H1 (cell line): ENCODE measurements at regions not wholly inside any gene's neighbourhood (a gene's known extent, or its start where the extent isn't known, plus 50 kb on each side); places are given as distances from the start of the nearest gene placed in this dataset.

Experiments used
- CTCF ChIA-PET: fragments of 300-600 bp; sonication (Branson Sonifier 250); formaldehyde crosslinking; loops from one replicate; lab custom pipeline; 2021; ENCODE audit not compliant: partially characterized antibody; lab: Charles Lee
- POLR2A ChIA-PET: fragments of 300-600 bp; sonication (Branson Sonifier 250); formaldehyde crosslinking; loops from one replicate; lab custom pipeline; 2021; ENCODE audit warnings: inconsistent platforms; ENCODE audit not compliant: partially characterized antibody; lab: Charles Lee
- DNase-seq, 2 experiments: peaks; one replicate each; pipeline versions ENCODE4 v3.0.0 to v3.0.0-alpha.2; 2010 to 2022; ENCODE audit warnings: low spot score in 2 of 2, low read depth in 1 of 2, mixed read lengths in 1 of 2
- FAIRE-seq: peaks from 2 replicates; lab custom pipeline; 2011; peaks lifted over from hg19 to GRCh38; lab: Jason Lieb, UNC
- H2AFZ ChIP-seq: 2 replicates; pipeline ENCODE4 v1.8.1; 2012; ENCODE audit warnings: low read length, inconsistent platforms
- H2AK5ac ChIP-seq: 2 replicates; pipeline ENCODE4 v1.6.1; 2013; ENCODE audit warnings: low read depth, low read length
- H2BK120ac ChIP-seq: replicated peaks from 2 replicates; pipeline ENCODE3; 2013; ENCODE audit warnings: low read depth, low read length, inconsistent platforms
- H2BK12ac ChIP-seq: 2 replicates; pipeline ENCODE4 v1.6.1; 2013; ENCODE audit warnings: low read depth, low read length
- H2BK15ac ChIP-seq: 2 replicates; pipeline ENCODE4 v1.6.1; 2013; ENCODE audit warnings: low read length
- H2BK20ac ChIP-seq: 2 replicates; pipeline ENCODE4 v1.6.1; 2013; ENCODE audit warnings: low read length
- H2BK5ac ChIP-seq: 2 replicates; pipeline ENCODE4 v1.6.1; 2013; ENCODE audit warnings: low read depth, low read length
- H3K14ac ChIP-seq: 2 replicates; pipeline ENCODE4 v1.6.1; 2013; ENCODE audit warnings: inconsistent platforms; ENCODE audit not compliant: insufficient read length
- H3K18ac ChIP-seq: 2 replicates; pipeline ENCODE4 v1.6.1; 2013; ENCODE audit warnings: low read length; ENCODE audit errors: extremely low read depth
- H3K23ac ChIP-seq: 2 replicates; pipeline ENCODE4 v1.6.1; 2013; ENCODE audit warnings: inconsistent platforms; ENCODE audit not compliant: insufficient read length
- H3K23me2 ChIP-seq: 2 replicates; pipeline ENCODE4 v1.6.1; 2013; ENCODE audit warnings: low read depth, low read length
- H3K27ac ChIP-seq: 2 replicates; pipeline ENCODE4 v1.6.1; 2011; ENCODE audit warnings: low read depth, low read length, inconsistent platforms
- H3K27me3 ChIP-seq, 4 experiments: replicated peaks in 1 of 4; 1 replicate in 1 of 4; 2 replicates in 3 of 4; pipeline versions ENCODE4 v1.6.1 to v1.8.1; 2011 to 2013; ENCODE audit warnings: low read length in 3 of 4, mild to moderate bottlenecking in 3 of 4, inconsistent platforms in 2 of 4, mixed read lengths in 2 of 4, moderate library complexity in 1 of 4; ENCODE audit not compliant: control insufficient read depth in 3 of 4, insufficient read depth in 3 of 4; ENCODE audit errors: extremely low read depth in 1 of 4
- H3K36me3 ChIP-seq, 4 experiments: 2 replicates each; pipeline versions ENCODE4 v1.6.1 to v1.8.1; 2011 to 2013; ENCODE audit warnings: mild to moderate bottlenecking in 4 of 4, low read length in 3 of 4, moderate library complexity in 2 of 4, control low read depth in 1 of 4, inconsistent platforms in 1 of 4; ENCODE audit not compliant: insufficient read depth in 4 of 4, control insufficient read depth in 2 of 4
- H3K4ac ChIP-seq: replicated peaks from 2 replicates; pipeline ENCODE3; 2013; ENCODE audit warnings: low read length, low read depth, mixed read lengths, inconsistent platforms; ENCODE audit not compliant: insufficient read length
- H3K4me1 ChIP-seq, 4 experiments: replicated peaks in 1 of 4; 1 replicate in 1 of 4; 2 replicates in 3 of 4; pipeline versions ENCODE4 v1.6.1 to v1.8.1; 2011 to 2013; ENCODE audit warnings: low read length in 3 of 4, inconsistent platforms in 2 of 4, mixed read lengths in 1 of 4; ENCODE audit not compliant: insufficient read depth in 4 of 4, control insufficient read depth in 3 of 4
- H3K4me2 ChIP-seq, 2 experiments: 2 replicates each; pipeline versions ENCODE4 v1.6.1 to v1.8.1; 2011 to 2013; ENCODE audit warnings: low read depth in 2 of 2, low read length in 2 of 2, control low read depth in 1 of 2, inconsistent platforms in 1 of 2, mild to moderate bottlenecking in 1 of 2; ENCODE audit not compliant: insufficient read depth in 1 of 2
- H3K4me3 ChIP-seq, 4 experiments: fragments of 200-600, 300-600 bp in 1 of 4; sonication (generic), shearing (Covaris generic), sonication (Bioruptor Twin) in 1 of 4; 2 replicates each; pipeline versions ENCODE4 v1.5.1 to v1.8.1; 2011 to 2016; ENCODE audit warnings: low read length in 4 of 4, low read depth in 3 of 4, control low read depth in 2 of 4, inconsistent platforms in 2 of 4, mild to moderate bottlenecking in 2 of 4, mixed read lengths in 1 of 4, moderate library complexity in 1 of 4; ENCODE audit not compliant: insufficient read depth in 2 of 4; ENCODE audit errors: extremely low read depth in 1 of 4
- H3K56ac ChIP-seq: replicated peaks from 2 replicates; pipeline ENCODE3; 2013; ENCODE audit warnings: low read depth, mild to moderate bottlenecking, mixed read lengths, low read length, inconsistent platforms; ENCODE audit not compliant: insufficient read length
- H3K79me1 ChIP-seq: 2 replicates; pipeline ENCODE4 v1.6.1; 2013; ENCODE audit warnings: low read depth, low read length, control low read depth
- H3K79me2 ChIP-seq, 2 experiments: 2 replicates each; pipeline versions ENCODE4 v1.6.1 to v1.8.1; 2012 to 2013; ENCODE audit warnings: low read length in 2 of 2, mild to moderate bottlenecking in 2 of 2, inconsistent platforms in 1 of 2; ENCODE audit not compliant: insufficient read depth in 2 of 2, control insufficient read depth in 1 of 2
- H3K9ac ChIP-seq, 4 experiments: replicated peaks in 1 of 4; 1 replicate in 1 of 4; 2 replicates in 3 of 4; pipeline versions ENCODE4 v1.6.1 to v1.8.1; 2011 to 2013; ENCODE audit warnings: low read depth in 3 of 4, low read length in 3 of 4, control low read depth in 2 of 4, mild to moderate bottlenecking in 2 of 4, moderate library complexity in 2 of 4, inconsistent platforms in 1 of 4; ENCODE audit errors: extremely low read depth in 1 of 4
- H3K9me3 ChIP-seq, 2 experiments: 2 replicates each; pipeline versions ENCODE4 v1.6.1 to v1.8.1; 2012 to 2013; ENCODE audit warnings: mild to moderate bottlenecking in 2 of 2, moderate library complexity in 2 of 2, control low read depth in 1 of 2, inconsistent platforms in 1 of 2, low read depth in 1 of 2, low read length in 1 of 2, mixed read lengths in 1 of 2; ENCODE audit not compliant: insufficient read depth in 2 of 2
- H4K20me1 ChIP-seq, 2 experiments: replicated peaks in 1 of 2; 2 replicates each; pipeline versions ENCODE3 to v1.8.1; 2011 to 2013; ENCODE audit warnings: inconsistent platforms in 2 of 2, low read length in 2 of 2, mild to moderate bottlenecking in 1 of 2; ENCODE audit not compliant: insufficient read depth in 2 of 2, control insufficient read depth in 1 of 2
- H4K5ac ChIP-seq: 2 replicates; pipeline ENCODE4 v1.6.1; 2013; ENCODE audit warnings: low read length, low read depth, mixed read lengths, inconsistent platforms; ENCODE audit not compliant: insufficient read length
- H4K8ac ChIP-seq: 2 replicates; pipeline ENCODE4 v1.8.0; 2013; ENCODE audit warnings: mild to moderate bottlenecking, moderate library complexity, low read length, inconsistent platforms; ENCODE audit not compliant: insufficient read depth; ENCODE audit errors: extremely low read depth
- H4K91ac ChIP-seq: replicated peaks from 2 replicates; pipeline ENCODE3; 2013; ENCODE audit warnings: low read length, mixed read lengths, inconsistent platforms; ENCODE audit not compliant: insufficient read length
- BACH1 ChIP-seq: IDR thresholded peaks from 2 replicates; pipeline ENCODE4 v1.6.1; 2012; ENCODE audit warnings: low read length, improper control_type of control experiment
- CBX8 ChIP-seq: fragments of 300-800, 300-1000 bp; sonication (generic); IDR thresholded peaks from 2 replicates; pipeline ENCODE4 v1.7.1; 2016; ENCODE audit warnings: low read depth, low read length, borderline replicate concordance
- GTF2F1 ChIP-seq: IDR thresholded peaks from 2 replicates; pipeline ENCODE4 v1.6.1; 2012; ENCODE audit warnings: low read depth, low read length, improper control_type of control experiment, borderline replicate concordance
- KDM5A ChIP-seq: fragments of 200-600 bp; IDR thresholded peaks from 2 replicates; pipeline ENCODE4 v1.7.1; 2012; ENCODE audit warnings: mild to moderate bottlenecking, low read length, inconsistent platforms, mixed read lengths
- NRF1 ChIP-seq: IDR thresholded peaks from 2 replicates; pipeline ENCODE4 v1.6.1; 2011; ENCODE audit warnings: mild to moderate bottlenecking, low read depth, low read length, improper control_type of control experiment
- POU5F1 ChIP-seq: IDR thresholded peaks from 2 replicates; pipeline ENCODE4 v1.6.1; 2011; ENCODE audit warnings: low read depth, mild to moderate bottlenecking, low read length, moderate library complexity
- TAF1 ChIP-seq: IDR thresholded peaks from 2 replicates; pipeline ENCODE4 v1.6.1; 2011; ENCODE audit warnings: mild to moderate bottlenecking, low read depth, low read length
- TAF7 ChIP-seq: optimal IDR thresholded peaks from 2 replicates; pipeline ENCODE3; 2011; ENCODE audit warnings: low read depth, mild to moderate bottlenecking, inconsistent platforms, low read length, moderate library complexity, borderline replicate concordance
- WGBS, 2 experiments: shearing (Covaris generic) in 1 of 2; methylation state at CpG; one replicate each; pipeline versions ENCODE4 v1.1.6 to v1.1.7; 2013 to 2015; ENCODE audit warnings: low lambda C conversion rate in 2 of 2, mixed read lengths in 2 of 2, inconsistent platforms in 1 of 2, low coverage in 1 of 2, missing lambda C conversion rate in 1 of 2; ENCODE audit not compliant: insufficient replicate concordance in 2 of 2, insufficient coverage in 1 of 2, insufficient read length in 1 of 2; ENCODE audit errors: extremely low coverage in 1 of 2, missing lambda C conversion rate in 1 of 2; 5-methylcytosine and 5-hydroxymethylcytosine counted together

GRCh38 chr10:130635528-130635927 lies 499.3 kb downstream of the GLRX3 start:
- H3K27me3 ChIP-seq, result no peaks in the 10 kb centered on the region; a peak in 1 of 7 replicates
- no peak overlapping the region for H4K5ac ChIP-seq
- H3K56ac ChIP-seq, result no peak overlapping the region
- no peak overlapping the region for H3K23ac ChIP-seq
- no peaks in the 10 kb centered on the region for H3K9me3 ChIP-seq
- no peaks in the 10 kb centered on the region for H3K23me2 ChIP-seq
- no peak overlapping the region for H3K4ac ChIP-seq
- no peaks in the 10 kb centered on the region for H3K36me3 ChIP-seq
- H3K4me3 ChIP-seq, result no peak overlapping the region
- no peak overlapping the region for H2BK120ac ChIP-seq
- no peak overlapping the region for H3K4me2 ChIP-seq
- no peak for TF ChIP-seq NRF1
- no peak for TF ChIP-seq POU5F1
- no peak for TF ChIP-seq TAF1
- no peak for TF ChIP-seq TAF7
- no peak for TF ChIP-seq KDM5A
- no peak for TF ChIP-seq CBX8
- TF ChIP-seq GTF2F1, result no peak
- no peak for TF ChIP-seq BACH1
- TF ChIP-seq, all 59 proteins: peak for 0
- Histone ChIP-seq H3K9ac (no peak overlapping the region), H2BK12ac (no peak overlapping the region), H3K4me1 (peaks cover 3 to 12% (median 6%) of the 10 kb centered on the region in 4 experiments; a peak in 5 of 7 replicates), H3K79me2 (no peaks in the 10 kb centered on the region), H2AFZ (no peak overlapping the region), H3K79me1 (no peaks in the 10 kb centered on the region), H2BK5ac (no peak overlapping the region), H3K14ac (no peak overlapping the region), H4K8ac (no peak overlapping the region), H2AK5ac (no peak overlapping the region), H4K20me1 (no peaks in the 10 kb centered on the region), H3K18ac (no peak overlapping the region), H4K91ac (no peak overlapping the region), H2BK15ac (no peak overlapping the region), H3K27ac (no peak overlapping the region), H2BK20ac (no peak overlapping the region)
- 78% methylated on average over 9 of the region's 9 CpGs; no CpG with 5 or more reads in 1 of the 2 experiments for WGBS, 2 experiments
- ChIA-PET CTCF (interaction anchor here (1.1 kb wide), 1 partner anchor 58 kb away, joined by 3 read pairs; no protein-coding TSS in a partner anchor), POLR2A (interaction anchor here (0.7 kb wide), 1 partner anchor 46 kb away, joined by 3 read pairs; no protein-coding TSS in a partner anchor)
- DNase-seq, result no peak
- no peak for FAIRE-seq
